Smooth muscle cell (in vitro differentiated cells): ENCODE measurements at regions not wholly inside any gene's neighbourhood (a gene's known extent, or its start where the extent isn't known, plus 50 kb on each side); places are given as distances from the start of the nearest gene placed in this dataset.

Source experiments
- DNase-seq: peaks from one replicate; lab custom pipeline; 2025; ENCODE audit not compliant: unreplicated experiment; lab: John Stamatoyannopoulos, UW
- H2AFZ ChIP-seq: fragments of 200-600 bp; sonication (generic); 2 replicates; pipeline ENCODE4 v1.6.0; 2016; ENCODE audit warnings: antibody characterized with exemption, low read depth, mild to moderate bottlenecking
- H3F3A ChIP-seq: fragments of 200-600 bp; sonication (generic); 2 replicates; pipeline ENCODE4 v1.6.0; 2017; ENCODE audit warnings: antibody characterized with exemption, low read depth
- H3K27ac ChIP-seq: fragments of 200-600 bp; sonication (generic); 2 replicates; pipeline ENCODE4 v1.5.1; 2016; ENCODE audit warnings: low read depth, mild to moderate bottlenecking
- H3K27me3 ChIP-seq: fragments of 200-600 bp; sonication (generic); 2 replicates; pipeline ENCODE4 v1.6.1; 2016; ENCODE audit warnings: low read depth, mild to moderate bottlenecking
- H3K36me3 ChIP-seq: fragments of 200-600 bp; sonication (generic); 2 replicates; pipeline ENCODE4 v1.5.1; 2016; ENCODE audit warnings: low read depth
- H3K4me1 ChIP-seq: fragments of 200-600 bp; sonication (generic); 2 replicates; pipeline ENCODE4 v1.5.1; 2016; ENCODE audit warnings: low read depth
- H3K4me2 ChIP-seq: fragments of 200-600 bp; sonication (generic); 2 replicates; pipeline ENCODE4 v1.6.0; 2016; ENCODE audit warnings: mild to moderate bottlenecking
- H3K4me3 ChIP-seq: fragments of 200-600 bp; sonication (generic); 2 replicates; pipeline ENCODE4 v1.5.1; 2016; ENCODE audit warnings: mild to moderate bottlenecking
- H3K79me2 ChIP-seq: fragments of 200-600 bp; sonication (generic); 2 replicates; pipeline ENCODE4 v1.6.0; 2016; ENCODE audit warnings: low read depth, mild to moderate bottlenecking
- H3K9ac ChIP-seq: fragments of 200-600 bp; sonication (generic); 2 replicates; pipeline ENCODE4 v1.6.0; 2016; ENCODE audit warnings: low read depth
- H3K9me3 ChIP-seq: fragments of 200-600 bp; sonication (generic); replicated peaks from 2 replicates; pipeline ENCODE4 v1.5.1; 2016; ENCODE audit warnings: low read depth
- H4K20me1 ChIP-seq: fragments of 200-600 bp; sonication (generic); 2 replicates; pipeline ENCODE4 v1.6.0; 2016; ENCODE audit warnings: low read depth
- WGBS: methylation state at CpG from one replicate; pipeline ENCODE4 v1.1.7; 2016; ENCODE audit warnings: low lambda C conversion rate; 5-methylcytosine and 5-hydroxymethylcytosine counted together
- TF ChIP-seq, protein P1 (sequence below): fragments of 200-600 bp; sonication (generic); IDR thresholded peaks from 2 replicates; pipeline ENCODE4 v1.5.1; 2017; ENCODE audit warnings: borderline replicate concordance, mild to moderate bottlenecking, antibody characterized with exemption; ENCODE audit not compliant: insufficient read depth, poor library complexity, severe bottlenecking

DNA sequence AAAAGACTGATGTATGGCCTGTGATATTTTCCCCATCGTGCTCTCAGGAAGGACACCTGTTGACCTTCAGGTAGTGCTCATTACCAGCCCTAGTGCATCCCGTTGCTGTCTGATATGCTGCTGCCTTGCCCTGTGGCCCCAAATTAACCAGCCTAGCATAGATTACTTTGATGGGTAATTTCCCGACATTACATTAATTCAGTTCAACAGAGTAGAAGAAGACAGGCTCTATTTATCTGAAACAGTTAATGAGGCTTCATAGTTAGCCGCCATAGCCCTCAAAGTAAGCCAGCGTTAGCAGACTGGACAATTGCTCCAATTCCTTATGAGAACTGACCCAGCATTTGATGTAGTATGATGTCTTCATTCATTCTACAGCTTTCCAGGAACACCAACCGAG, 257.6 kb downstream of the OLFM3 start:
- no peaks in the 10 kb centered on the region for H4K20me1 ChIP-seq
- H2AFZ ChIP-seq: no peak overlapping the region
- TF ChIP-seq, protein P1, sequence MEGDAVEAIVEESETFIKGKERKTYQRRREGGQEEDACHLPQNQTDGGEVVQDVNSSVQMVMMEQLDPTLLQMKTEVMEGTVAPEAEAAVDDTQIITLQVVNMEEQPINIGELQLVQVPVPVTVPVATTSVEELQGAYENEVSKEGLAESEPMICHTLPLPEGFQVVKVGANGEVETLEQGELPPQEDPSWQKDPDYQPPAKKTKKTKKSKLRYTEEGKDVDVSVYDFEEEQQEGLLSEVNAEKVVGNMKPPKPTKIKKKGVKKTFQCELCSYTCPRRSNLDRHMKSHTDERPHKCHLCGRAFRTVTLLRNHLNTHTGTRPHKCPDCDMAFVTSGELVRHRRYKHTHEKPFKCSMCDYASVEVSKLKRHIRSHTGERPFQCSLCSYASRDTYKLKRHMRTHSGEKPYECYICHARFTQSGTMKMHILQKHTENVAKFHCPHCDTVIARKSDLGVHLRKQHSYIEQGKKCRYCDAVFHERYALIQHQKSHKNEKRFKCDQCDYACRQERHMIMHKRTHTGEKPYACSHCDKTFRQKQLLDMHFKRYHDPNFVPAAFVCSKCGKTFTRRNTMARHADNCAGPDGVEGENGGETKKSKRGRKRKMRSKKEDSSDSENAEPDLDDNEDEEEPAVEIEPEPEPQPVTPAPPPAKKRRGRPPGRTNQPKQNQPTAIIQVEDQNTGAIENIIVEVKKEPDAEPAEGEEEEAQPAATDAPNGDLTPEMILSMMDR: no peak
- no peak overlapping the region for H3K27ac ChIP-seq
- no peaks in the 10 kb centered on the region for H3K9me3 ChIP-seq
- H3K79me2 ChIP-seq: no peaks in the 10 kb centered on the region
- H3K4me2 ChIP-seq: no peak overlapping the region
- H3K4me1 ChIP-seq: no peaks in the 10 kb centered on the region
- H3K9ac ChIP-seq: no peak overlapping the region
- no peaks in the 10 kb centered on the region for H3F3A ChIP-seq
- no peaks in the 10 kb centered on the region for H3K36me3 ChIP-seq
- H3K4me3 ChIP-seq: no peak overlapping the region
- no peak for DNase-seq
- 96% methylated on average over 6 of the region's 6 CpGs for WGBS
- no peaks in the 10 kb centered on the region for H3K27me3 ChIP-seq

DNA sequence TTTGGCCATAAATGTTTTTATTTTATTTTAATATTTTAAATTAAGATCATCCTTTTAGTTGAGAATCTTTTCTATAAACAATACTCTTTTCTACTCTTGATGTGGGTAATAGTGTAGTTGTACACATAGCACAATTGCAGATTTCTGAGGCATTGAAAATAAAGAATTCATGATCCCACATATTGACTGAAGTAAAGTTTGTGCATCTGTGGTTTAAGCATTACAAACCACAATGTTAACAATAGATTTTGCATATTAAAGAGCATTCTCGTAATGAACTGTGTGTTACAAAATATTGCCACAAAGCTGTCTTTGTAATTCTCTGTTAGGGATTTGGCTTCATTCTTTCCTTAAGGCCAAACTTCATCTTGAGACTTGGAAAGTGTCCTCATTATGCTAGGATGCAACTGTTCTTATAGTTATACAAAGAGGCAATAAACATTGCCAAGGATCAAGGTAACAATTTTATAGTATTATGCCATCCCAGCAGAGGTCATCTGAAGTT, 256.8 kb downstream of the OLFM3 start:
- H3K9ac ChIP-seq: no peak overlapping the region
- H3K27ac ChIP-seq: no peak overlapping the region
- no peaks in the 10 kb centered on the region for H3K4me1 ChIP-seq
- no peaks in the 10 kb centered on the region for H3K36me3 ChIP-seq
- TF ChIP-seq, protein P1: no peak
- WGBS: 85% methylated on average over 1 of the region's 1 CpG
- H3K79me2 ChIP-seq: no peaks in the 10 kb centered on the region
- H3F3A ChIP-seq: no peaks in the 10 kb centered on the region
- H3K27me3 ChIP-seq: no peaks in the 10 kb centered on the region
- no peak for DNase-seq
- H3K9me3 ChIP-seq: no peaks in the 10 kb centered on the region
- H3K4me2 ChIP-seq: no peak overlapping the region
- H2AFZ ChIP-seq: no peak overlapping the region
- no peaks in the 10 kb centered on the region for H4K20me1 ChIP-seq
- no peak overlapping the region for H3K4me3 ChIP-seq

DNA sequence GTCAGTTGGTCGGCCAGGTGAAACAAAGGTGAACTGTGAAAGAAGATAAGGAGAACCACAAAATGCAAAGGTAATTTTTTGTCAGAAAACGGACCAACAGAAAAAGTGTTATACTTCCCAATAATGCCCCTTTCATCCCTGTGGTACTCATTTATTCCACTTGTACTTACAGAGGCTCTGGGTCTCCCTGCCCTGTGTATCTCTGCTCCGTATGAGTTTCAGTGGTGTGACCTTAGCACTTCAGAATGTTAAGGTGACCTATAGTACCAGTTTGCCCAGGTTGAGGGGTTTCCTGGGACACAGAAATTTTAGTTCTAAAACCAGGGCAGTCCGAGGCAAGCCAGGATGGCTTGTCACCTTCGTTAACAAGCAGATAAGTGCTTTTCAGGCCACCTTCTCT, 254.8 kb downstream of the OLFM3 start:
- no peaks in the 10 kb centered on the region for H3K4me1 ChIP-seq
- no peak overlapping the region for H3K9ac ChIP-seq
- H3K79me2 ChIP-seq: no peaks in the 10 kb centered on the region
- no peaks in the 10 kb centered on the region for H3K36me3 ChIP-seq
- no peak overlapping the region for H3K4me3 ChIP-seq
- 46% methylated on average over 5 of the region's 5 CpGs for WGBS
- no peaks in the 10 kb centered on the region for H4K20me1 ChIP-seq
- TF ChIP-seq, protein P1: no peak
- no peaks in the 10 kb centered on the region for H3F3A ChIP-seq
- no peak overlapping the region for H3K4me2 ChIP-seq
- no peaks in the 10 kb centered on the region for H3K27me3 ChIP-seq
- no peak overlapping the region for H3K27ac ChIP-seq
- no peak overlapping the region for H2AFZ ChIP-seq
- DNase-seq: no peak
- no peaks in the 10 kb centered on the region for H3K9me3 ChIP-seq

DNA sequence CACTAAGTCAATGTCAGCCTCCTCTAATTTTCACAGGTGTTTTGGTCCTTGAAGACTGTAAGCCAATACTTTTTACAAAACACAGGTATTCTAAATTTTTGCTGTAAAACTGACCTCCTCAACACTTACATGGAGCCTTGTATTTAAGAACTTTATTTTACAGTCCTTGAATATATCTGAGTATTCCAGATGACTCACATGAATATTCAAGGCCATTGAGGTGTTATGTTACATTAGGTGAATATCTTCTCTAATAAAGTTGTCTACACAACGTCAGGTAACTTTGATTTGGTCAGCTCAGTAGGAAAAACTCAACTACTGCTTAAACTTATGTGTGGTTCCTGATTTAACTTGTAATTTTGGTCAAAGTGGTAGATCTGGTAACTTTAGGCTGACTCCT, 254.2 kb downstream of the OLFM3 start:
- 76% methylated on average over 1 of the region's 1 CpG for WGBS
- no peaks in the 10 kb centered on the region for H4K20me1 ChIP-seq

More for the DNA sequence above, 254.2 kb downstream of the OLFM3 start:
- no peak for DNase-seq
- H3K4me2 ChIP-seq: no peak overlapping the region
- H2AFZ ChIP-seq: no peak overlapping the region
- H3K9ac ChIP-seq: no peak overlapping the region
- H3K27ac ChIP-seq: no peak overlapping the region
- TF ChIP-seq, protein P1: no peak
- no peaks in the 10 kb centered on the region for H3F3A ChIP-seq
- no peaks in the 10 kb centered on the region for H3K36me3 ChIP-seq
- H3K4me1 ChIP-seq: no peaks in the 10 kb centered on the region
- no peaks in the 10 kb centered on the region for H3K79me2 ChIP-seq
- no peak overlapping the region for H3K4me3 ChIP-seq
- no peaks in the 10 kb centered on the region for H3K27me3 ChIP-seq
- no peaks in the 10 kb centered on the region for H3K9me3 ChIP-seq
